ENCODE measurements at regions not wholly inside any gene's neighbourhood (a gene's known extent, or its start where the extent isn't known, plus 50 kb on each side); places are given as distances from the start of the nearest gene placed in this dataset.

DNA sequence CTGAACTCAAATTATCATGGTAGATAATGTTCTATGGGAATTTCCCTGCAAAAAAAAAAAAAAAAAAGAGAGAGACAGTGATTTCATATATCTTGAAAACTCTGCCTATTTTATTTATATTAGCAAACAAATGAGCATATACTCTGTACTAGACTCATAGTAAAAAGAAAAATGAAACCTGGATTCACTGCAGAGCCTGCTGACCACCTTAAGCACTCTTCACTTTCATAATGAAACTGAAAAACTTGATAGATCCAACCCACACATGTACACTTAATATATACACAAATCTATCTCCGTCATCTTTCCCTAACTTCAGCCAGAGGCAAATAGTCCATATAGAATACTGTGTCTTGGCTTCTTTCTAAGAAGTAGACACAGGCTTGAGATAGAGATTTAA, 226.1 kb upstream of the KCNIP4 start:
- TF ChIP-seq, protein P1, sequence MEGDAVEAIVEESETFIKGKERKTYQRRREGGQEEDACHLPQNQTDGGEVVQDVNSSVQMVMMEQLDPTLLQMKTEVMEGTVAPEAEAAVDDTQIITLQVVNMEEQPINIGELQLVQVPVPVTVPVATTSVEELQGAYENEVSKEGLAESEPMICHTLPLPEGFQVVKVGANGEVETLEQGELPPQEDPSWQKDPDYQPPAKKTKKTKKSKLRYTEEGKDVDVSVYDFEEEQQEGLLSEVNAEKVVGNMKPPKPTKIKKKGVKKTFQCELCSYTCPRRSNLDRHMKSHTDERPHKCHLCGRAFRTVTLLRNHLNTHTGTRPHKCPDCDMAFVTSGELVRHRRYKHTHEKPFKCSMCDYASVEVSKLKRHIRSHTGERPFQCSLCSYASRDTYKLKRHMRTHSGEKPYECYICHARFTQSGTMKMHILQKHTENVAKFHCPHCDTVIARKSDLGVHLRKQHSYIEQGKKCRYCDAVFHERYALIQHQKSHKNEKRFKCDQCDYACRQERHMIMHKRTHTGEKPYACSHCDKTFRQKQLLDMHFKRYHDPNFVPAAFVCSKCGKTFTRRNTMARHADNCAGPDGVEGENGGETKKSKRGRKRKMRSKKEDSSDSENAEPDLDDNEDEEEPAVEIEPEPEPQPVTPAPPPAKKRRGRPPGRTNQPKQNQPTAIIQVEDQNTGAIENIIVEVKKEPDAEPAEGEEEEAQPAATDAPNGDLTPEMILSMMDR (IDR thresholded peaks at IDR 0.05), result no peak
- no peak for TF ChIP-seq POLR2A (IDR thresholded peaks at IDR 0.05)

Data from heart left ventricle (tissue), 13 donors.